PC-9 (cell line): ENCODE measurements at regions not wholly inside any gene's neighbourhood (a gene's known extent, or its start where the extent isn't known, plus 50 kb on each side); places are given as distances from the start of the nearest gene placed in this dataset.

Experiments
- BruUV-seq: library from RNA; stranded (reverse); fragments of 400-500 nt; replicated peaks from 2 replicates; lab custom pipeline; 2021; lab: Mats Ljungman, UMichigan
- CTCF ChIA-PET: fragments of 300-600 bp; sonication (Branson Sonifier 250); formaldehyde crosslinking; loops from one replicate; lab custom pipeline; 2022; ENCODE audit warnings: antibody characterized with exemption; lab: Charles Lee
- POLR2A ChIA-PET: fragments of 300-600 bp; sonication (Branson Sonifier 250); formaldehyde crosslinking; loops from one replicate; lab custom pipeline; 2022; ENCODE audit warnings: antibody characterized with exemption; ENCODE audit not compliant: unreplicated experiment; lab: Charles Lee
- DNase-seq, 2 experiments: peaks; one replicate each; pipeline versions ENCODE4 v3.0.0 to v3.0.0-alpha.2; 2015 to 2022; ENCODE audit warnings: mixed read lengths in 1 of 2
- H2AFZ ChIP-seq: fragments of 200-600 bp; sonication (generic); 2 replicates; pipeline ENCODE4 v1.8.1; 2017; ENCODE audit warnings: antibody characterized with exemption
- H3F3A ChIP-seq: fragments of 200-600 bp; sonication (generic); 2 replicates; pipeline ENCODE4 v1.8.1; 2017; ENCODE audit warnings: antibody characterized with exemption, mild to moderate bottlenecking, low read depth; ENCODE audit not compliant: insufficient read depth
- H3K27ac ChIP-seq: fragments of 200-600 bp; sonication (generic); 2 replicates; pipeline ENCODE4 v1.6.1; 2016; ENCODE audit warnings: mixed run types
- H3K27me3 ChIP-seq: fragments of 200-600 bp; sonication (generic); 2 replicates; pipeline ENCODE4 v1.6.1; 2016; ENCODE audit warnings: low read depth, mixed run types; ENCODE audit not compliant: insufficient read depth
- H3K36me3 ChIP-seq: fragments of 200-600 bp; sonication (generic); 2 replicates; pipeline ENCODE4 v1.6.1; 2016; ENCODE audit warnings: low read depth, mixed run types
- H3K4me1 ChIP-seq: fragments of 200-600 bp; sonication (generic); replicated peaks from 2 replicates; pipeline ENCODE4 v1.6.1; 2016; ENCODE audit warnings: mixed run types; ENCODE audit not compliant: insufficient read depth
- H3K4me2 ChIP-seq: fragments of 200-600 bp; sonication (generic); 2 replicates; pipeline ENCODE4 v1.6.1; 2017; ENCODE audit warnings: mixed run types
- H3K4me3 ChIP-seq: fragments of 200-600 bp; sonication (generic); 2 replicates; pipeline ENCODE4 v1.6.1; 2016; ENCODE audit warnings: mixed run types
- H3K79me2 ChIP-seq: fragments of 200-600 bp; sonication (generic); 2 replicates; pipeline ENCODE4 v1.6.1; 2017; ENCODE audit warnings: low read depth, mixed run types
- H3K9me2 ChIP-seq: fragments of 200-600 bp; sonication (generic); 2 replicates; pipeline ENCODE4 v1.8.1; 2017; ENCODE audit warnings: mild to moderate bottlenecking; ENCODE audit not compliant: insufficient read depth
- H3K9me3 ChIP-seq: fragments of 200-600 bp; sonication (generic); 2 replicates; pipeline ENCODE4 v1.8.1; 2016; ENCODE audit warnings: low read depth; ENCODE audit not compliant: insufficient read depth
- H4K20me1 ChIP-seq: fragments of 200-600 bp; sonication (generic); 2 replicates; pipeline ENCODE4 v1.8.1; 2017; ENCODE audit not compliant: insufficient read depth
- EZH2 ChIP-seq: fragments of 200-600 bp; sonication (generic); IDR thresholded peaks from 2 replicates; pipeline ENCODE4 v1.8.0; 2017; ENCODE audit warnings: antibody characterized with exemption, low read depth
- intact Hi-C: fragments of 100-400 bp; cut with micrococcal nuclease; formaldehyde crosslinking; loops from one replicate; pipeline ENCODE4 v1.10.0; 2022; ENCODE audit not compliant: unreplicated experiment
- TF ChIP-seq, protein P1 (sequence below): fragments of 200-600 bp; sonication (generic); conservative IDR thresholded peaks from 2 replicates; pipeline ENCODE4 v1.6.1; 2017; ENCODE audit warnings: mixed run types, antibody characterized with exemption, mild to moderate bottlenecking, moderate library complexity

DNA sequence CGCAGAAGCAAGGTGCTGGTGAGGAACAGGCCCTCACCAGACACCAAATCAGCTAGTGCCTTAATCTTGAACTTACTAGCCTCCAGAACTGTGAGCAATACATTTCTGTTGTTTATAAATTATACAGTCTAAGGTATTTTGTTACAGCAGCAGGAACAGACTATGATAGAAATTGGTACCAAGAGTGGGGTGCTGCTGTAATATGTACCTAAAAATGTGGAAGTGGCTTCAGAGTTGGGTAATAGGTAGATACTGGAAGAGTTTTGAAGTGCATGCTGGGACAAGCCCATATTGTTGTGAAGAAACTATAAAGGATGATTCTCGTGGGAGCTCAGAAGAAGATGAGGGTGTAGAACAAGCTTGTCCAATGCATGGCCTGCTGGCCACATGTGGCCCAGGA lies 866.8 kb downstream of the C6orf118 start:
- Histone ChIP-seq H3K9me3 (no peaks in the 10 kb centered on the region), H4K20me1 (no peaks in the 10 kb centered on the region), H2AFZ (no peak overlapping the region), H3F3A (no peaks in the 10 kb centered on the region), H3K4me2 (no peak overlapping the region), H3K4me3 (no peak overlapping the region), H3K27me3 (0 out of 2 replicates have a peak, but pooled peaks cover 3% of the 10 kb centered on the region), H3K4me1 (no peaks in the 10 kb centered on the region), H3K9me2 (no peaks in the 10 kb centered on the region), H3K79me2 (no peaks in the 10 kb centered on the region), H3K27ac (no peak overlapping the region), H3K36me3 (no peaks in the 10 kb centered on the region)
- no TSS peak for BruUV-seq
- ChIA-PET POLR2A (no interaction called here), CTCF (no interaction called here)
- intact Hi-C loops, result no loop called here
- TF ChIP-seq, protein P1, sequence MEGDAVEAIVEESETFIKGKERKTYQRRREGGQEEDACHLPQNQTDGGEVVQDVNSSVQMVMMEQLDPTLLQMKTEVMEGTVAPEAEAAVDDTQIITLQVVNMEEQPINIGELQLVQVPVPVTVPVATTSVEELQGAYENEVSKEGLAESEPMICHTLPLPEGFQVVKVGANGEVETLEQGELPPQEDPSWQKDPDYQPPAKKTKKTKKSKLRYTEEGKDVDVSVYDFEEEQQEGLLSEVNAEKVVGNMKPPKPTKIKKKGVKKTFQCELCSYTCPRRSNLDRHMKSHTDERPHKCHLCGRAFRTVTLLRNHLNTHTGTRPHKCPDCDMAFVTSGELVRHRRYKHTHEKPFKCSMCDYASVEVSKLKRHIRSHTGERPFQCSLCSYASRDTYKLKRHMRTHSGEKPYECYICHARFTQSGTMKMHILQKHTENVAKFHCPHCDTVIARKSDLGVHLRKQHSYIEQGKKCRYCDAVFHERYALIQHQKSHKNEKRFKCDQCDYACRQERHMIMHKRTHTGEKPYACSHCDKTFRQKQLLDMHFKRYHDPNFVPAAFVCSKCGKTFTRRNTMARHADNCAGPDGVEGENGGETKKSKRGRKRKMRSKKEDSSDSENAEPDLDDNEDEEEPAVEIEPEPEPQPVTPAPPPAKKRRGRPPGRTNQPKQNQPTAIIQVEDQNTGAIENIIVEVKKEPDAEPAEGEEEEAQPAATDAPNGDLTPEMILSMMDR, result no peak
- TF ChIP-seq EZH2, result no peak
- no peak for DNase-seq

DNA sequence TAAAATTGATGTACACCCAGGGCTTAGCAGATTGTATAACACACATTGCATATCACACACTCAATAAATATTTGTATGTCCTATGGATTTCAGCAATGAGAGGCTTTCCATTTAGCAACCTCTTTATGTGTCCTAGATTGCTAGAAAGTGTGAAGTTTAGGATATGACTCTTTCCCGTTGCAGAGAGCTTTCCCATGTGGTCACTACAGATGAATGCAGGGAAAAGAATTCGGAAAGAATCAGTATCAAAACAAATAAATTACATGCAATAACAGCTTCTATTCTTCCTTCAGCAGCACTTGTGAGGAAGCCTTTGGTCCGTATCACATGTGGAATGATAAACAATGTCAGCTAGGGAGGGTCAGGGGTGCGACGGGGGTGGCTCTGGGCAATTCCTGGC lies 870.1 kb downstream of the C6orf118 start:
- no peaks in the 10 kb centered on the region for H3K9me2 ChIP-seq
- TF ChIP-seq, protein P1, result no peak
- TF ChIP-seq EZH2, result no peak
- DNase-seq, result no peak
- CTCF ChIA-PET, result no interaction called here
- H3K36me3 ChIP-seq, result no peaks in the 10 kb centered on the region
- intact Hi-C loops, result no loop called here
- POLR2A ChIA-PET, result no interaction called here
- no peak overlapping the region for H2AFZ ChIP-seq
- no peaks in the 10 kb centered on the region for H3K79me2 ChIP-seq
- H3K4me2 ChIP-seq, result no peak overlapping the region
- H3K4me1 ChIP-seq, result no peaks in the 10 kb centered on the region
- no TSS peak for BruUV-seq
- H3K4me3 ChIP-seq, result no peak overlapping the region
- no peaks in the 10 kb centered on the region for H3K9me3 ChIP-seq
- no peak overlapping the region for H3K27ac ChIP-seq
- no peaks in the 10 kb centered on the region for H3F3A ChIP-seq
- H3K27me3 ChIP-seq, result 0 out of 2 replicates have a peak, but pooled peaks cover 3% of the 10 kb centered on the region
- H4K20me1 ChIP-seq, result no peaks in the 10 kb centered on the region

DNA sequence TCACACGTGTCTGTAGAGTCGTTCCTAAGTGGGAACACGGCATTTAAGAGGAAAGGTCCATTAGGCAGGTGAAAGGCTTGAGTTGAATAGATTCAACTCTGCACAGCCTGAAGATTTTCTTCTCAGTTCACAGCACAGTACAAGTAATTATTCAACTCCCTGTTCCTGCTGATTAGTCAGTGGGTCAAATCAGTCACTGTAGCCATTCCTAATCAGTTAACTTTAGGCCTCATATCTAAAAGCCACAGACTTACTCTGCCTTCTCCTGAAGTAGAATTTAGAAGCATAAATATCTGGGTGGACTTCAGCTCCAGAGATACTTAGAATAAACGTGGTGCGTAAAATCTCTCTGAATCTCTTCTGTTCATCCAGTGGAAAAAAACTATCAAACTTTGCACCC lies 872.4 kb downstream of the C6orf118 start:
- Histone ChIP-seq H3K27ac (no peak overlapping the region), H3K36me3 (no peaks in the 10 kb centered on the region), H3K4me1 (no peaks in the 10 kb centered on the region), H3K27me3 (0 out of 2 replicates have a peak, but pooled peaks cover 3% of the 10 kb centered on the region), H4K20me1 (no peaks in the 10 kb centered on the region), H2AFZ (no peak overlapping the region), H3K9me3 (no peaks in the 10 kb centered on the region), H3K9me2 (no peaks in the 10 kb centered on the region), H3K4me3 (no peak overlapping the region), H3K4me2 (no peak overlapping the region), H3K79me2 (no peaks in the 10 kb centered on the region), H3F3A (no peaks in the 10 kb centered on the region)
- BruUV-seq, result no TSS peak
- CTCF ChIA-PET, result no interaction called here
- TF ChIP-seq EZH2, result no peak
- TF ChIP-seq, protein P1, result no peak
- POLR2A ChIA-PET, result no interaction called here
- intact Hi-C loops, result no loop called here
- DNase-seq, result no peak
